ENCODE measurements at regions not wholly inside any gene's neighbourhood (a gene's known extent, or its start where the extent isn't known, plus 50 kb on each side); places are given as distances from the start of the nearest gene placed in this dataset.

DNA sequence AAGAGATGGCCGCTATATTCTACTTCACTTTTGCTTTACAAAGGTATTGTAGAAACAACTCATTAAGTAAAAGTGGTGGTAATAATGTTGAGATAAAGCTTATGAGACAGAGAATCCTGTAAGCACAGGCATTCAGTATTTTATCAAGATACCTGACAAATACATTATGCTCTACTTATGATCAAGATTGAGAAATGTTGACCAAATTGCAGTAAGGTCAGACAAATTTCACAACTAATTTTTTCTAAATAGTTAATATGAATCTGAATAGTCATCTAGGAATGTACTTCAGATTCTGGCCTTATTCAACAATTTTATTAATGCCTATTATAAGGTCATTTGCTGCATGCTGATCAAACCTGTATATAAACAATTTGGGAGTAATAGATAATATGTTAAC is 95.1 kb upstream of the MBNL1 start:
- DNase-seq (ENCODE audit: low read depth): no peak
- TF ChIP-seq, protein P1, sequence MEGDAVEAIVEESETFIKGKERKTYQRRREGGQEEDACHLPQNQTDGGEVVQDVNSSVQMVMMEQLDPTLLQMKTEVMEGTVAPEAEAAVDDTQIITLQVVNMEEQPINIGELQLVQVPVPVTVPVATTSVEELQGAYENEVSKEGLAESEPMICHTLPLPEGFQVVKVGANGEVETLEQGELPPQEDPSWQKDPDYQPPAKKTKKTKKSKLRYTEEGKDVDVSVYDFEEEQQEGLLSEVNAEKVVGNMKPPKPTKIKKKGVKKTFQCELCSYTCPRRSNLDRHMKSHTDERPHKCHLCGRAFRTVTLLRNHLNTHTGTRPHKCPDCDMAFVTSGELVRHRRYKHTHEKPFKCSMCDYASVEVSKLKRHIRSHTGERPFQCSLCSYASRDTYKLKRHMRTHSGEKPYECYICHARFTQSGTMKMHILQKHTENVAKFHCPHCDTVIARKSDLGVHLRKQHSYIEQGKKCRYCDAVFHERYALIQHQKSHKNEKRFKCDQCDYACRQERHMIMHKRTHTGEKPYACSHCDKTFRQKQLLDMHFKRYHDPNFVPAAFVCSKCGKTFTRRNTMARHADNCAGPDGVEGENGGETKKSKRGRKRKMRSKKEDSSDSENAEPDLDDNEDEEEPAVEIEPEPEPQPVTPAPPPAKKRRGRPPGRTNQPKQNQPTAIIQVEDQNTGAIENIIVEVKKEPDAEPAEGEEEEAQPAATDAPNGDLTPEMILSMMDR (IDR thresholded peaks at IDR 0.05; ENCODE audit: insufficient read depth, low read depth, low read length): no peak
- no peak overlapping the region for H3K4me3 ChIP-seq (ENCODE audit: low read depth, low read length)
- CTCF ChIA-PET: no interaction called here
- no peaks in the 10 kb centered on the region for H3K36me3 ChIP-seq (ENCODE audit: control insufficient read depth, insufficient read depth, low read length)
- no peaks in the 10 kb centered on the region for H3K27me3 ChIP-seq (ENCODE audit: control insufficient read depth, insufficient read depth, low read length)
- POLR2A ChIA-PET: no interaction called here

DNA sequence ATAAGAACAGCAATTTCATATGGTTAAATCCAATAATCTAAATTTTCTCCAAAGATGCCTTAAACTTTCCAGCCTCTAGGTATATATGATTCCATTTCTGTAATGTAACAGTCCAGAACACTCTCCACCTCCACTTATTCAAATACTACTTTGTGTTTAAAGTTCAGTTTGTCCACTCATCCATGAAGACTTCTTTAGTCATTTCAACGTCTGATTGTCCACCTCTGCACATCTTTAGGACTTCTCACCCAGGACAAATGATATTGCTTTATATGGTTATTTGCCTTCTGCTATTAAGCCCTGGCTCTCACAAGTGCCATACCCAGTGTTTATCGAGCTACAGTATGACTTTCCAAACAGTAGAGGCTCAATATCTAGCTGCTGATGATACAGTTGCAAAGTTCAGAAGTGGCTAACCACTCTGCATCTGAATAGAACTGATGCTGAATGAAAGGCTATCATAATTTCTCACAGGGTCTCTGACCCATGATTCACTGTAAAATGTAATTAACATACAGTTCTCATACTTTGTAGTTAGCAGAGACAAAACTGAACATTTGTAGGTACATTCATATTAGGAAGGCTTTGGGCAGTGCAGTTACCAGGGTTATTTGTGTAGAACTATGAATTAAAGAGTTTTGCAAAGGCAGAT is 93.7 kb upstream of the MBNL1 start:
- Histone ChIP-seq H3K27me3 (ENCODE audit: control insufficient read depth, insufficient read depth, low read length) (no peaks in the 10 kb centered on the region), H3K36me3 (ENCODE audit: control insufficient read depth, insufficient read depth, low read length) (no peaks in the 10 kb centered on the region), H3K4me3 (ENCODE audit: low read depth, low read length) (no peak overlapping the region)
- CTCF ChIA-PET: interaction anchor here (1.1 kb wide), 1 partner anchor 103 kb away, joined by 4 read pairs; no protein-coding TSS in a partner anchor
- TF ChIP-seq, protein P1 (IDR thresholded peaks at IDR 0.05; ENCODE audit: insufficient read depth, low read depth, low read length): no peak
- no peak for DNase-seq (ENCODE audit: low read depth)
- POLR2A ChIA-PET: no interaction called here

DNA sequence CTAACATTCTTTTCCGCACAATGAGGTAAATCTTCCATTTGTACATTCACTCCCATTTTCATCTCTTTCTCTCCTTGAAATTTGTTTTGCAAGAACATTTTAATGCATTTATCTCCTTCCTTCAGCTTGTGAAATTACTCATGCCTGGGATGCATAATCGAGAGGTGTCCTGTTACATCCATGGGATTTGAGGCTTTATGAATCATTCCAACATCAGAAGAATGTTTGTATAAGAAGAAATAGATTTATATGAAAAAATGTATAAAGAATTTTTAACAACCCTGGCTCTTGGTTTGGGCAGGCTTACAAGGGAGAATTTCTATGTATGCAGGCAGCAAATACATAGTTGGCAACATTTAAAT is 93.2 kb upstream of the MBNL1 start:
- ChIA-PET POLR2A (interaction anchor here (1.9 kb wide), 1 partner anchor 10 kb away, joined by 4 read pairs; no protein-coding TSS in a partner anchor), CTCF (interaction anchor here (0.5 to 1.6 kb wide), 3 partner anchors 16 to 140 kb away, joined by 3 to 4 read pairs (median 3); no protein-coding TSS in a partner anchor)
- peak; percentile 66 for DNase-seq (ENCODE audit: low read depth)
- TF ChIP-seq, protein P1 (IDR thresholded peaks at IDR 0.05; ENCODE audit: insufficient read depth, low read depth, low read length): no peak
- Histone ChIP-seq H3K27me3 (ENCODE audit: control insufficient read depth, insufficient read depth, low read length) (no peaks in the 10 kb centered on the region), H3K4me3 (ENCODE audit: low read depth, low read length) (no peak overlapping the region), H3K36me3 (ENCODE audit: control insufficient read depth, insufficient read depth, low read length) (no peaks in the 10 kb centered on the region)

DNA sequence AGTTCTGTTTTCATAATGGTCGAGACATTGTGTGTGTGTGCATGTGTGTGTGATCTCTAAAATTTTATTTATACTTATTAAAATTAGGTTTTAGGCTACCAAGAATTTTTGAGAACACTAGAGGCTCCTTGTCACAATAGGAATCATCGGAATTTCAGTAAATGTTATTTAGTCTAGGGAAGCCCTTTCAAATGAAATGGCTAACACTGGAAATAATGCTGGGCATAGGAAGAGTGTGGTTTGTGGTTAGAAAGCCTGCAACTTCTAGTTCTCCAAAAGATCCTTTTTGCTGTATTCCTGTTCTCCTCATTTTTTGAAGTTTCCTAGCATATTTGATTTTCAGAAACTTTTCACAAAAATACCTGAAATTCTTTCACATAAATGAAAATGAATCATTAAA is 92.5 kb upstream of the MBNL1 start:
- no peak for DNase-seq (ENCODE audit: low read depth)
- no peak overlapping the region for H3K4me3 ChIP-seq (ENCODE audit: low read depth, low read length)
- TF ChIP-seq, protein P1 (IDR thresholded peaks at IDR 0.05; ENCODE audit: insufficient read depth, low read depth, low read length): no peak
- ChIA-PET CTCF (interaction anchor here (1.3 to 1.6 kb wide), 3 partner anchors 17 to 295 kb away, joined by 3 to 4 read pairs (median 3); no protein-coding TSS in a partner anchor), POLR2A (interaction anchor here (1.9 kb wide), 1 partner anchor 9 kb away, joined by 4 read pairs; no protein-coding TSS in a partner anchor)
- H3K36me3 ChIP-seq (ENCODE audit: control insufficient read depth, insufficient read depth, low read length): no peaks in the 10 kb centered on the region
- H3K27me3 ChIP-seq (ENCODE audit: control insufficient read depth, insufficient read depth, low read length): no peaks in the 10 kb centered on the region

DNA sequence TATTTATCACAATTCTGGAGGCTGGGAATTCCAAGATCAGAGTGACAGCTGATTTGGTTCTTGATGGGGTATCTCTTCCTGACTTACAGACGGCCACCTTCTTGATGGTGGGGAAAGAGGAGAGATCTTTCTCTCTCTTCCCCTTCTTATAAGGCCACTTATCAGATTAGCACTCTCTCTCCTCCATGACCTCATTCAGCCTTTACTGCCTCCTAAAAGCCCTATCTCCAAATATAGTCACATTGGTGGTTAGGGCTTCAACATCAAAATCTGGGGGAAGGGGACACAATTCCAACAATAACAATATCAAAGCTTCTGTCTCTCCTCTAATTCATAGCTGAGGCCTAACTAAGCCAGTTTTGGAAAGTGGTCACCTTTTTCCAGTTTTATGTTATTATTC is 91.7 kb upstream of the MBNL1 start:
- Histone ChIP-seq H3K4me3 (ENCODE audit: low read depth, low read length) (no peak overlapping the region), H3K36me3 (ENCODE audit: control insufficient read depth, insufficient read depth, low read length) (no peaks in the 10 kb centered on the region), H3K27me3 (ENCODE audit: control insufficient read depth, insufficient read depth, low read length) (no peaks in the 10 kb centered on the region)
- DNase-seq (ENCODE audit: low read depth): no peak
- ChIA-PET CTCF (interaction anchor here (1.3 to 1.6 kb wide), 3 partner anchors 17 to 295 kb away, joined by 3 to 4 read pairs (median 3); no protein-coding TSS in a partner anchor), POLR2A (interaction anchor here (0.7 to 1.9 kb wide), 2 partner anchors 9 to 217 kb away, joined by 4 read pairs; no protein-coding TSS in a partner anchor)
- TF ChIP-seq, protein P1 (IDR thresholded peaks at IDR 0.05; ENCODE audit: insufficient read depth, low read depth, low read length): no peak

Data from BJ (cell line).